ENCODE measurements at regions not wholly inside any gene's neighbourhood (a gene's known extent, or its start where the extent isn't known, plus 50 kb on each side); places are given as distances from the start of the nearest gene placed in this dataset.

DNA sequence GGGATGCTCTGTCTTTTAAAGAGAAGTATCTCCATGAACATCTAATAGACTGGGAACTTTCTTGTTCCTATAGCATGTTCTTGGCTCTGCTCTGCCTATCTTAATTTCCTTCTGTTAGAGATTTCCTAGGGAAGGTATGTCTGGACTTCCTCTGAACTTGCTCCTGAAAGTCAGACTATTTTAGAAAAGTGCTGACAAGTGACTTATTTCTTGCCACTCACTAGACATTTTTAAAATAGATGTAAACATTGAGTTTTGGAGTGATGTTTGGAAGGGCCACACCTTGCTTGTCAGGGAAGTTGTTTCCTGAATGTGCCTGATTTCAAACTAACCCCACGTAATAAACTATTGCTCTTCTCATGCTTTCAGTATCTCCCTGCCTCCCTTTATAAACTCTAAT lies 62.4 kb upstream of the ATP8A1 start:
- intact Hi-C loops (cut with micrococcal nuclease): no loop called here
- no peak overlapping the region for H3K4me2 ChIP-seq (replicated peaks; ENCODE audit: low read depth, low read length, poor library complexity, severe bottlenecking)
- no peak overlapping the region for H3K9ac ChIP-seq (ENCODE audit: low read length)
- H3K9me3 ChIP-seq (ENCODE audit: control extremely low read depth in 1 of 3, control insufficient read depth in 2 of 3, insufficient read depth in 1 of 3, low read length in 2 of 3): peaks cover 0 to 2% (median 0%) of the 10 kb centered on the region in 3 donors
- H3K4me3 Mint-ChIP-seq: no peak overlapping the region
- no peaks in the 10 kb centered on the region for H3K4me1 ChIP-seq (ENCODE audit: control insufficient read depth in 2 of 2, insufficient read depth in 2 of 2, low read length in 2 of 2)
- H3K36me3 ChIP-seq (replicated peaks in 1 of 2; ENCODE audit: control extremely low read depth in 1 of 2, control insufficient read depth in 1 of 2, extremely low read depth in 1 of 2, insufficient read depth in 2 of 2, low read length in 1 of 2): no peaks in the 10 kb centered on the region
- no peaks in the 10 kb centered on the region for H3K9me3 Mint-ChIP-seq (ENCODE audit: insufficient read depth)
- no peak overlapping the region for H3K27ac ChIP-seq (ENCODE audit: low read length in 2 of 2)
- H4K20me1 ChIP-seq (ENCODE audit: control insufficient read depth, insufficient read depth, low read length, poor library complexity, severe bottlenecking): no peaks in the 10 kb centered on the region
- DNase-seq (no peak), ATAC-seq (ENCODE audit: low read depth) (no peak)
- CTCF ChIA-PET: no interaction called here
- H3K27ac Mint-ChIP-seq: no peak overlapping the region
- POLR2A ChIA-PET: no interaction called here
- no CpG with 5 or more reads among the region's 1 CpG for WGBS (ENCODE audit: insufficient coverage)
- TF ChIP-seq, protein P1, sequence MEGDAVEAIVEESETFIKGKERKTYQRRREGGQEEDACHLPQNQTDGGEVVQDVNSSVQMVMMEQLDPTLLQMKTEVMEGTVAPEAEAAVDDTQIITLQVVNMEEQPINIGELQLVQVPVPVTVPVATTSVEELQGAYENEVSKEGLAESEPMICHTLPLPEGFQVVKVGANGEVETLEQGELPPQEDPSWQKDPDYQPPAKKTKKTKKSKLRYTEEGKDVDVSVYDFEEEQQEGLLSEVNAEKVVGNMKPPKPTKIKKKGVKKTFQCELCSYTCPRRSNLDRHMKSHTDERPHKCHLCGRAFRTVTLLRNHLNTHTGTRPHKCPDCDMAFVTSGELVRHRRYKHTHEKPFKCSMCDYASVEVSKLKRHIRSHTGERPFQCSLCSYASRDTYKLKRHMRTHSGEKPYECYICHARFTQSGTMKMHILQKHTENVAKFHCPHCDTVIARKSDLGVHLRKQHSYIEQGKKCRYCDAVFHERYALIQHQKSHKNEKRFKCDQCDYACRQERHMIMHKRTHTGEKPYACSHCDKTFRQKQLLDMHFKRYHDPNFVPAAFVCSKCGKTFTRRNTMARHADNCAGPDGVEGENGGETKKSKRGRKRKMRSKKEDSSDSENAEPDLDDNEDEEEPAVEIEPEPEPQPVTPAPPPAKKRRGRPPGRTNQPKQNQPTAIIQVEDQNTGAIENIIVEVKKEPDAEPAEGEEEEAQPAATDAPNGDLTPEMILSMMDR (IDR thresholded peaks at IDR 0.05): no peak
- no peak for TF ChIP-seq EZH2 (IDR thresholded peaks at IDR 0.05; ENCODE audit: borderline replicate concordance, insufficient read depth, low read depth, low read length, poor library complexity, severe bottlenecking)
- H2AFZ ChIP-seq (ENCODE audit: insufficient read depth, low read depth, low read length, poor library complexity, severe bottlenecking): no peak overlapping the region
- no peaks in the 10 kb centered on the region for H3K4me1 Mint-ChIP-seq
- H3K4me3 ChIP-seq (ENCODE audit: control extremely low read depth in 1 of 5, extremely low read depth in 1 of 5, insufficient read depth in 1 of 5, low read depth in 2 of 5, low read length in 4 of 5): no peak overlapping the region
- H3K27me3 ChIP-seq (replicated peaks in 1 of 4; ENCODE audit: control extremely low read depth in 1 of 4, control insufficient read depth in 3 of 4, insufficient read depth in 4 of 4, low read length in 3 of 4): no peaks in the 10 kb centered on the region
- no peaks in the 10 kb centered on the region for H3K79me2 ChIP-seq (ENCODE audit: control insufficient read depth, insufficient read depth, low read length)
- H3K27me3 Mint-ChIP-seq: no peaks in the 10 kb centered on the region

DNA sequence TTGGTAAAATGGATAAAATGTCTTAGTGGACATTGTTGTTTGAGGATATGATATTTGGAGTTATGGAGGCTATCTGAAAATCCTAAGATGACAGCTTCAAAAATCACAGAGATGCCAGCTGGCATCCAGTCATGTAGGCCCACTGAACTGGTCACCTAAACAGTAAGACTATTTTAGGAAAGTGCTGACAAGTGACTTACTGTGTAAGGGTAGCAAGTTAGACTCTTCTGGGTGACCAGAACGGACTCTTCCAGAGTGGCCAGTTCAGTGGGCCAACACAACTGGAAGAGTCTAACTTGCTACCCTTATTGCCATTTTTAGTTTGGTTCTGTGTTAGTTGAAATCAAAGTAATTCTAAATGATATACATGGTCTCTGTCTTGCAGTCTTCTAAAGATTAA lies 61.4 kb upstream of the ATP8A1 start:
- no peaks in the 10 kb centered on the region for H3K27me3 ChIP-seq (replicated peaks in 1 of 4; ENCODE audit: control extremely low read depth in 1 of 4, control insufficient read depth in 3 of 4, insufficient read depth in 4 of 4, low read length in 3 of 4)
- no peak overlapping the region for H3K4me2 ChIP-seq (replicated peaks; ENCODE audit: low read depth, low read length, poor library complexity, severe bottlenecking)
- H4K20me1 ChIP-seq (ENCODE audit: control insufficient read depth, insufficient read depth, low read length, poor library complexity, severe bottlenecking): no peaks in the 10 kb centered on the region
- no peak overlapping the region for H3K27ac Mint-ChIP-seq
- intact Hi-C loops (cut with micrococcal nuclease): no loop called here
- H3K79me2 ChIP-seq (ENCODE audit: control insufficient read depth, insufficient read depth, low read length): no peaks in the 10 kb centered on the region
- H3K4me3 Mint-ChIP-seq: no peak overlapping the region
- no peak overlapping the region for H3K4me3 ChIP-seq (ENCODE audit: control extremely low read depth in 1 of 5, extremely low read depth in 1 of 5, insufficient read depth in 1 of 5, low read depth in 2 of 5, low read length in 4 of 5)
- H3K27me3 Mint-ChIP-seq: peaks cover 3% of the 10 kb centered on the region
- no peaks in the 10 kb centered on the region for H3K36me3 ChIP-seq (replicated peaks in 1 of 2; ENCODE audit: control extremely low read depth in 1 of 2, control insufficient read depth in 1 of 2, extremely low read depth in 1 of 2, insufficient read depth in 2 of 2, low read length in 1 of 2)
- H3K9me3 ChIP-seq (ENCODE audit: control extremely low read depth in 1 of 3, control insufficient read depth in 2 of 3, insufficient read depth in 1 of 3, low read length in 2 of 3): peaks cover 0 to 2% (median 0%) of the 10 kb centered on the region in 3 donors
- no peak overlapping the region for H3K27ac ChIP-seq (ENCODE audit: low read length in 2 of 2)
- POLR2A ChIA-PET: no interaction called here
- no peak for ATAC-seq (ENCODE audit: low read depth)
- TF ChIP-seq, protein P1 (IDR thresholded peaks at IDR 0.05): no peak
- no peak for TF ChIP-seq EZH2 (IDR thresholded peaks at IDR 0.05; ENCODE audit: borderline replicate concordance, insufficient read depth, low read depth, low read length, poor library complexity, severe bottlenecking)
- H3K4me1 ChIP-seq (ENCODE audit: control insufficient read depth in 2 of 2, insufficient read depth in 2 of 2, low read length in 2 of 2): no peaks in the 10 kb centered on the region
- DNase-seq: no peak
- no peaks in the 10 kb centered on the region for H3K4me1 Mint-ChIP-seq
- H3K9ac ChIP-seq (ENCODE audit: low read length): no peak overlapping the region
- WGBS (ENCODE audit: insufficient coverage): no CpG with 5 or more reads among the region's 1 CpG
- CTCF ChIA-PET: no interaction called here
- H3K9me3 Mint-ChIP-seq (ENCODE audit: insufficient read depth): no peaks in the 10 kb centered on the region
- no peak overlapping the region for H2AFZ ChIP-seq (ENCODE audit: insufficient read depth, low read depth, low read length, poor library complexity, severe bottlenecking)

Data from B cell (primary cell).